Neutrophil (primary cell): ENCODE measurements at regions not wholly inside any gene's neighbourhood (a gene's known extent, or its start where the extent isn't known, plus 50 kb on each side); places are given as distances from the start of the nearest gene placed in this dataset.

Experiments used
- H3K27ac ChIP-seq: fragments of 200-600 bp; sonication (generic); 2 replicates; pipeline ENCODE4 v1.5.1; 2016; ENCODE audit warnings: mild to moderate bottlenecking, moderate library complexity
- H3K27me3 ChIP-seq: fragments of 200-600 bp; sonication (generic); 2 replicates; pipeline ENCODE4 v1.6.0; 2016; ENCODE audit warnings: mild to moderate bottlenecking
- H3K36me3 ChIP-seq: fragments of 200-600 bp; sonication (generic); 2 replicates; pipeline ENCODE4 v1.5.1; 2017
- H3K4me1 ChIP-seq, 2 experiments: fragments of 200-600 bp in 1 of 2; sonication (generic) in 1 of 2; 1 replicate in 1 of 2; 2 replicates in 1 of 2; pipeline versions ENCODE4 v1.5.1 to v1.6.1; 2013 to 2016; ENCODE audit warnings: low read depth in 1 of 2, low read length in 1 of 2, mild to moderate bottlenecking in 1 of 2, moderate library complexity in 1 of 2; ENCODE audit not compliant: control insufficient read depth in 1 of 2, insufficient read depth in 1 of 2
- H3K4me3 ChIP-seq, 2 experiments: fragments of 200-600 bp in 1 of 2; sonication (generic) in 1 of 2; 1 replicate in 1 of 2; 2 replicates in 1 of 2; pipeline ENCODE4 v1.5.1; 2013 to 2016; ENCODE audit warnings: low read depth in 1 of 2, low read length in 1 of 2, mild to moderate bottlenecking in 1 of 2, moderate library complexity in 1 of 2
- H3K9me3 ChIP-seq: fragments of 200-600 bp; sonication (generic); 2 replicates; pipeline ENCODE4 v1.5.1; 2016
- CTCF ChIP-seq: fragments of 200-600 bp; sonication (generic); IDR thresholded peaks from 2 replicates; pipeline ENCODE4 v1.5.1; 2016; ENCODE audit warnings: antibody characterized with exemption

GRCh38 chr11:120028181-120028896 lies 109.6 kb downstream of the TRIM29 start:
- H3K36me3 ChIP-seq: no peaks in the 10 kb centered on the region
- H3K4me1 ChIP-seq: no peaks in the 10 kb centered on the region
- peaks cover 19% of the 10 kb centered on the region for H3K27me3 ChIP-seq
- TF ChIP-seq CTCF: no peak
- no peak overlapping the region for H3K27ac ChIP-seq
- no peaks in the 10 kb centered on the region for H3K9me3 ChIP-seq
- H3K4me3 ChIP-seq: no peak overlapping the region

GRCh38 chr11:120027546-120028180 lies 110.2 kb downstream of the TRIM29 start:
- Histone ChIP-seq H3K4me1 (no peaks in the 10 kb centered on the region), H3K9me3 (no peaks in the 10 kb centered on the region), H3K36me3 (no peaks in the 10 kb centered on the region), H3K4me3 (no peak overlapping the region), H3K27me3 (peaks cover 22% of the 10 kb centered on the region), H3K27ac (no peak overlapping the region)
- no peak for TF ChIP-seq CTCF

- H3K9me3 ChIP-seq: no peaks in the 10 kb centered on the region
- peaks cover 22% of the 10 kb centered on the region for H3K27me3 ChIP-seq
- H3K4me1 ChIP-seq: no peaks in the 10 kb centered on the region
- H3K4me3 ChIP-seq: no peak overlapping the region
- H3K27ac ChIP-seq: no peak overlapping the region
- no peaks in the 10 kb centered on the region for H3K36me3 ChIP-seq
- TF ChIP-seq CTCF: no peak
Measured at GRCh38 chr11:120025606-120026335, 112.1 kb downstream of the TRIM29 start.

GRCh38 chr11:120024586-120024985 lies 113.3 kb downstream of the TRIM29 start:
- Histone ChIP-seq H3K4me3 (no peak overlapping the region), H3K4me1 (no peaks in the 10 kb centered on the region), H3K9me3 (no peaks in the 10 kb centered on the region), H3K27ac (no peak overlapping the region), H3K27me3 (peaks cover 24% of the 10 kb centered on the region), H3K36me3 (no peaks in the 10 kb centered on the region)
- TF ChIP-seq CTCF: no peak

GRCh38 chr11:120024046-120024445 lies 113.9 kb downstream of the TRIM29 start:
- Histone ChIP-seq H3K27ac (no peak overlapping the region), H3K4me3 (no peak overlapping the region), H3K36me3 (no peaks in the 10 kb centered on the region), H3K4me1 (no peaks in the 10 kb centered on the region), H3K9me3 (no peaks in the 10 kb centered on the region), H3K27me3 (peaks cover 29% of the 10 kb centered on the region)
- no peak for TF ChIP-seq CTCF
